Suprapubic skin (tissue), 4 donors: ENCODE measurements at regions not wholly inside any gene's neighbourhood (a gene's known extent, or its start where the extent isn't known, plus 50 kb on each side); places are given as distances from the start of the nearest gene placed in this dataset.

Experiments used
- DNase-seq, 2 donors: peaks; one replicate each; pipeline ENCODE4 v3.0.0-alpha.2; 2019; ENCODE audit warnings: low spot score in 2 of 2
- H3K27ac ChIP-seq: fragments of 200-600 bp; sonication (generic); one replicate; pipeline ENCODE4 v1.5.1; 2019
- H3K27me3 ChIP-seq: fragments of 200-600 bp; sonication (generic); one replicate; pipeline ENCODE4 v1.5.1; 2019
- H3K36me3 ChIP-seq: fragments of 200-600 bp; sonication (generic); one replicate; pipeline ENCODE4 v1.5.1; 2019
- H3K4me1 ChIP-seq: fragments of 200-600 bp; sonication (generic); one replicate; pipeline ENCODE4 v1.5.1; 2019
- H3K4me3 ChIP-seq: fragments of 200-600 bp; sonication (generic); one replicate; pipeline ENCODE4 v1.5.1; 2019; ENCODE audit warnings: mild to moderate bottlenecking
- H3K9me3 ChIP-seq: fragments of 200-600 bp; sonication (generic); one replicate; pipeline ENCODE4 v1.5.1; 2019
- EP300 ChIP-seq: sonication (generic); formaldehyde crosslinking; IDR thresholded peaks from one replicate; pipeline ENCODE4 v1.6.1; 2017; ENCODE audit warnings: antibody characterized with exemption
- POLR2A ChIP-seq, 2 donors: fragments of 450-650 bp; IDR thresholded peaks; one replicate each; pipeline ENCODE4 v1.6.1; 2017; ENCODE audit warnings: antibody characterized with exemption in 2 of 2, mild to moderate bottlenecking in 2 of 2, moderate library complexity in 2 of 2
- POLR2AphosphoS5 ChIP-seq, 3 donors: sonication (generic); formaldehyde crosslinking; IDR thresholded peaks; one replicate each; pipeline ENCODE4 v1.6.1; 2017; ENCODE audit warnings: antibody characterized with exemption in 3 of 3
- WGBS: methylation state at CpG from one replicate; pipeline ENCODE4 v1.1.5; 2018; 5-methylcytosine and 5-hydroxymethylcytosine counted together
- TF ChIP-seq, protein P1 (sequence below), 2 donors: fragments of 200-600 bp in 1 of 2; fragments of 450-650 bp in 1 of 2; sonication (generic) in 1 of 2; IDR thresholded peaks; one replicate each; pipeline ENCODE4 v1.5.1; 2016 to 2019; ENCODE audit warnings: antibody characterized with exemption in 2 of 2, mild to moderate bottlenecking in 1 of 2, moderate library complexity in 1 of 2

DNA sequence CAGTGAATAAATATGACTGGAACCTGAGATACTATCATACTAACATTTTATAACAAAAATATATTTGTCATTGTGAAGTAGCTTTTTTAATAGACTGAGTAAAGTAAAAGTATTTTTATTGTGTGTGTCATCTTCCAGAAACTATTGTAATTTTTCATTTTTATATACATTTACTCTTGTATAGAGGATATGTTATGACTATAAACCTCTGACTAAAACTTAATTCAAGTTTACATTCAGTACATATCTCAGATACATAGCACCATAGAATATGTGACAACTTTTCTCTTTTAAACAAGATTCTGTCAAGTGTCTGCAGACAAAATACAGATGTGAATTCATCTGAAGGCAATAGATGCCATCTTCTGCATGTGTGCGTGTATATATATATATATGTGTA is 704.3 kb downstream of the SLITRK1 start:
- H3K27me3 ChIP-seq = no peaks in the 10 kb centered on the region
- TF ChIP-seq POLR2A (IDR thresholded peaks at IDR 0.05) = no peak
- TF ChIP-seq, protein P1, sequence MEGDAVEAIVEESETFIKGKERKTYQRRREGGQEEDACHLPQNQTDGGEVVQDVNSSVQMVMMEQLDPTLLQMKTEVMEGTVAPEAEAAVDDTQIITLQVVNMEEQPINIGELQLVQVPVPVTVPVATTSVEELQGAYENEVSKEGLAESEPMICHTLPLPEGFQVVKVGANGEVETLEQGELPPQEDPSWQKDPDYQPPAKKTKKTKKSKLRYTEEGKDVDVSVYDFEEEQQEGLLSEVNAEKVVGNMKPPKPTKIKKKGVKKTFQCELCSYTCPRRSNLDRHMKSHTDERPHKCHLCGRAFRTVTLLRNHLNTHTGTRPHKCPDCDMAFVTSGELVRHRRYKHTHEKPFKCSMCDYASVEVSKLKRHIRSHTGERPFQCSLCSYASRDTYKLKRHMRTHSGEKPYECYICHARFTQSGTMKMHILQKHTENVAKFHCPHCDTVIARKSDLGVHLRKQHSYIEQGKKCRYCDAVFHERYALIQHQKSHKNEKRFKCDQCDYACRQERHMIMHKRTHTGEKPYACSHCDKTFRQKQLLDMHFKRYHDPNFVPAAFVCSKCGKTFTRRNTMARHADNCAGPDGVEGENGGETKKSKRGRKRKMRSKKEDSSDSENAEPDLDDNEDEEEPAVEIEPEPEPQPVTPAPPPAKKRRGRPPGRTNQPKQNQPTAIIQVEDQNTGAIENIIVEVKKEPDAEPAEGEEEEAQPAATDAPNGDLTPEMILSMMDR (IDR thresholded peaks at IDR 0.05) = no peak
- TF ChIP-seq POLR2AphosphoS5 (IDR thresholded peaks at IDR 0.05) = no peak
- TF ChIP-seq EP300 = no peak
- no peak overlapping the region for H3K4me3 ChIP-seq
- no peaks in the 10 kb centered on the region for H3K4me1 ChIP-seq
- DNase-seq = no peak
- H3K27ac ChIP-seq = no peak overlapping the region
- WGBS = 0% methylated on average over 1 of the region's 1 CpG
- H3K9me3 ChIP-seq = no peaks in the 10 kb centered on the region
- no peaks in the 10 kb centered on the region for H3K36me3 ChIP-seq

DNA sequence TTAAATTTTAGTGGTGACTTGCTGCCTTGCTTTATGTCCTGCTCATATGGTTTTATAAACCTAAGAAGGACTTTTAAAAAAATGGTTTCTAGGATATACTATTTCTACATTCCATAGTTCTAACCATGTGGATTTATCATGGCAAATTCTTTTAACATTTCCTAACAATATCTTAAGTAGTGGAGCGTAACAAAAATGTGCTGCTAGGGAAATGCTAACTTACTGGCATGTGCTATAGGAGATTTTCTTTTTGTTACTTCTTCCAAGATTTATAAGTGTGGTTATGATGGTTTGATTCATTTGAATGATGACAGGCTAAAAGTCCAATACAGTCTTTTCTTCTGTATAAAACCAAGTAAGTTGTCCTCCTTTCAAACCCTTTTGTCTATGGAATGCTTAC is 713.7 kb downstream of the SLITRK1 start:
- H3K36me3 ChIP-seq = no peaks in the 10 kb centered on the region
- WGBS = 72% methylated on average over 1 of the region's 1 CpG
- H3K9me3 ChIP-seq = no peaks in the 10 kb centered on the region
- TF ChIP-seq POLR2AphosphoS5 (IDR thresholded peaks at IDR 0.05) = no peak
- no peak for TF ChIP-seq POLR2A (IDR thresholded peaks at IDR 0.05)
- TF ChIP-seq, protein P1 (IDR thresholded peaks at IDR 0.05) = no peak
- no peak for TF ChIP-seq EP300
- no peaks in the 10 kb centered on the region for H3K27me3 ChIP-seq
- no peak for DNase-seq
- H3K4me3 ChIP-seq = no peak overlapping the region
- no peaks in the 10 kb centered on the region for H3K4me1 ChIP-seq
- H3K27ac ChIP-seq = no peak overlapping the region

- TF ChIP-seq, protein P1 (IDR thresholded peaks at IDR 0.05) = no peak
- TF ChIP-seq POLR2AphosphoS5 (IDR thresholded peaks at IDR 0.05) (no peak), EP300 (no peak), POLR2A (IDR thresholded peaks at IDR 0.05) (no peak)
- Histone ChIP-seq H3K9me3 (no peaks in the 10 kb centered on the region), H3K27me3 (no peaks in the 10 kb centered on the region), H3K27ac (no peak overlapping the region), H3K4me1 (no peaks in the 10 kb centered on the region), H3K36me3 (no peaks in the 10 kb centered on the region), H3K4me3 (no peak overlapping the region)
- WGBS = 89% methylated on average over 3 of the region's 3 CpGs
- no peak for DNase-seq
These were observed 715.1 kb downstream of the SLITRK1 start for GRCh38 chr13:83167203-83167602.

DNA sequence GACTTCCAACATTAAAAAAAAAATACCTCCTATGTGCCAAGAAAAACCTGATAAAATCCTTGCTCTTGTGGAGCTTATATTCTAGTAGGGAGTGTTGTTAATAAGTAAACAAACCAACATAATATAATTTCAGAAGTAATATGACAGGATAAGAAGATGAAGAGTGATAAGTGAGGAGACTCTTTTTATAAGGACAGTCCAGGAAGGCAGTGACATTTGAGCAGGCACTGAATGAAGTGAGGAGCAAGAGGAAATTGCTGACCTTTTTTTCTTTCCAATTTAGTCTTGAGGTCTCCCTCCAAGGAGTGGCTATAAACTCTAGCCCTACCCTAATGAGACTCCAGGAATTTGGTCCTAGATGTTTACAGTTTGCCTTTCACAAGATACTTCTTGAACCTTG is 715.7 kb downstream of the SLITRK1 start:
- Histone ChIP-seq H3K27me3 (no peaks in the 10 kb centered on the region), H3K4me3 (no peak overlapping the region), H3K4me1 (no peaks in the 10 kb centered on the region), H3K27ac (no peak overlapping the region), H3K9me3 (no peaks in the 10 kb centered on the region), H3K36me3 (no peaks in the 10 kb centered on the region)
- TF ChIP-seq, protein P1 (IDR thresholded peaks at IDR 0.05) = no peak
- no peak for TF ChIP-seq POLR2AphosphoS5 (IDR thresholded peaks at IDR 0.05)
- TF ChIP-seq POLR2A (IDR thresholded peaks at IDR 0.05) = no peak
- TF ChIP-seq EP300 = no peak
- no peak for DNase-seq

- H3K36me3 ChIP-seq = no peaks in the 10 kb centered on the region
- no peak overlapping the region for H3K4me3 ChIP-seq
- WGBS = 45% methylated on average over 2 of the region's 2 CpGs
- H3K9me3 ChIP-seq = peaks cover 3% of the 10 kb centered on the region
- no peak for DNase-seq
- no peaks in the 10 kb centered on the region for H3K4me1 ChIP-seq
- H3K27ac ChIP-seq = no peak overlapping the region
- TF ChIP-seq EP300 (no peak), POLR2AphosphoS5 (IDR thresholded peaks at IDR 0.05) (no peak), POLR2A (IDR thresholded peaks at IDR 0.05) (no peak)
- TF ChIP-seq, protein P1 (IDR thresholded peaks at IDR 0.05) = no peak
- H3K27me3 ChIP-seq = no peaks in the 10 kb centered on the region
These were observed 719.8 kb downstream of the SLITRK1 start for GRCh38 chr13:83162493-83162892.
